ENCODE measurements at regions not wholly inside any gene's neighbourhood (a gene's known extent, or its start where the extent isn't known, plus 50 kb on each side); places are given as distances from the start of the nearest gene placed in this dataset.
"Not testable (repeated sequence)": the region's sequence is repeated elsewhere in the genome, so short reads cannot be mapped to it uniquely, and the experiment has no call there.

DNA sequence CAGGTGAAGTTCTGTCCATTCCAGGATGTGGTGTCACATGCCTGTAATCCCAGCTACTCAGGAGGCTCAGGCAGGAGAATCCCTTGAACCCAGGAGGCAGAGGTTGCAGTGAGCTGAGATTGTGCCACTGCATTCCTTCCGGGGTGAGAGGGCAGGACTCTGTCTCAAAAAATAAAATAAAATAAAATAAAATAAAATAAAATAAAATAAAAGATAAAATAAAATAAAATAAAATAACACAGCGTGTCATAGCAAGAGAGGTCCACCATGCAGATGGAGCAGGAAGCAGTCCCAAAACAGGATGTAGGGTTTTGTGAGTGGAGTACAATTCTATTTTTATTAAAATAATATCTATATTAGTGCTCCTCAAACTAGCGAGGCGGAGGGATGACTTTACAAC, 83.1 kb upstream of the CD82 start:
- DNase-seq: peak in 1 of 10 donors; percentile 10
- intact Hi-C loops (cut with DNase I): not testable (repeated sequence)

- intact Hi-C loops (cut with DNase I): no loop called here
- DNase-seq: peak in 1 of 10 donors; percentile 3
Measured at GRCh38 chr11:44483919-44484610, 81.4 kb upstream of the CD82 start.

DNA sequence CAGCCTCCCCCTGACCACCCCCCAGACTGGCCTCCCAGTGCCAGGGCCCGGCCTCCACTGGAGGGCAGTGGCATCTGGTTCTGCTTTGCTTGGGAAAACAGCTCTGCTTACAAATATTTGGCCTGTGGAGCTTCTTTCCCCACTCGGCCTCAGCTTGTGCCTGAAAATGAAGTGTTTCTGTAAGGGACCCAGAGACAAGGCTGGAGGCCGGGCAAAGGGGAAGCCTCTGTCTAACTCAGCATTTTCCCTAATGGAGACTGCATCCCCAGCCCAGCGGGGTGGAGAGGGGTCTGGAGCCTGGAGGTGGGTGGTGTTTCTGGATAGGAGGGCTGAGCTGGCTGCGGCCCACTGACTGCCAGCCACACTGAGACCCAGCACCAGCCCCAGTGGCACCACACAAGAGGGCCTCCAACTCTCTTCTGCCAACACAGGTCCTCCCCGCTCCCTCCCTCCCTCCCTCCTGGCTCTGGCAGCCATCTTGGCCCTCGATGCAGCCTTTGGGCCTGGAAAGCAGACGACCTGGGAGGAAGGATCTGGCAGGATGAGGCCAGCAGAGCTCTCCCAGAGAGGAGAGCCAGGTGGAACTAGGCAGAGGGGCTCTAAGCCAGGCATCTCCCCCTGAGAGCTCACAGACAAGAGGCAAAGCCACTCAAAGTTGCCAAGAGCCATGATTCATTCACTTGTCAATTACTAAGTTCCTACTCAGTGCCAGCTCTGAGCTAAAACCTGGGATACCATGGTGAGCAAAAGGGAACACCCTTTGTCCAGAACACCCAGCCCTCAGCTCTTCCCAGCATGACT, 77.1 kb upstream of the CD82 start:
- no peak for DNase-seq
- intact Hi-C loops (cut with DNase I): no loop called here

DNA sequence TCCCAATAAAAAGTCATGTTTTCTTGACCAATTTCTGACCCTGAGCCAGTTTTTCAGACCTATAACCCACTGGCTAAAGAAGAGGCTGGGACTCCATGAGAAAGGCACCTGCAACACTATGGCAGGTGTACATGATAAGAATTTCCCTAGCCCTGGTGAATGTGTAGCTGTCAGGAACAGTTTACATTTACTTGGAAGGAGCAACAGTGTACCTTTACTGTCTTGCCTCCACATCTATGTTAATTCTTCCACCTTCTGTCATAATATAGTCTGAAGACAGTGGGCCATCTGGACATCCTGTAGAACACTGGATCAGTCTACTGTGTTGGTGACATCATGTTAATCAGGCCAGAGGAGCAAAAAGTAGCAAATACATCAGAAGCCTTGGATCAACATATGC, 72.1 kb upstream of the CD82 start:
- no peak for DNase-seq
- intact Hi-C loops (cut with DNase I): no loop called here

DNA sequence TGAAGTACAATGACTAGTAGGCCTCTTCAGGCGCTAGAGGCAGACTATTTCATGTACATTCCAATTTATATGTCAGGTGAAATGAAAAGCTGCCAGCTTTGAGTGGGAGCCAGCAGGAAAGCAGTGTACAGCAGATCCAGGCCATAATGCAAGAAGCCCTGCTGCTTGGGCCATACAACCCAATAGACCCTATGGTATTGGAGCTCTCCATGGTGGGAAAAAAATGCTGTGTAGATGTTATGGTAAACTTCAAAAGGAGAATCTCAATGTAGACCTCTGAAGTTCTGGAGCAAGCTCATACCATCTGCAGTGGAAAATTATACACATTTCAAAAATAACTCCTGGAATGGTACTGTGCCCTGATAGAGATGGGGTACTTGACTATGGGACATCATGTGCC, 71.5 kb upstream of the CD82 start:
- DNase-seq: no peak
- intact Hi-C loops (cut with DNase I): no loop called here

DNA sequence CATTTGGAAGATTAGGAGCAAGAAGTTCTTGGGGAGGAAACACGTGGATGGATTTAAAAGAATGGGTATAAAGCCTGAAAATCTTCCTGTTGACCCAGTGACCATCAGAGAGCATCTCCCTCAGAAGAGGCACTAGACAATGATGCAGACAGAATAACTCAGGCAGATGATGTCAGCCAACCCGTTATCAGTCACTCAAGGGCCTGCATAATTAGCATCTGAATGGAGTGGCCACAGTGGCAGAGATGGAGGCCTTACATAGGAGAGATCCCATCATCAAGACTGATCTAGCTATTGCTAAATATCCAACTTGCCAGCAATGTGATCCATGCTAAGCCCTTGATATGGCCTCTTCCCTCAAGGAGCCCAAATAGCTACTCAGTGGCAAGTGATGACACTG, 70.7 kb upstream of the CD82 start:
- intact Hi-C loops (cut with DNase I): no loop called here
- no peak for DNase-seq

GRCh38 chr11:44496391-44496790, 69.1 kb upstream of the CD82 start:
- intact Hi-C loops (cut with DNase I): no loop called here
- DNase-seq: no peak

DNA sequence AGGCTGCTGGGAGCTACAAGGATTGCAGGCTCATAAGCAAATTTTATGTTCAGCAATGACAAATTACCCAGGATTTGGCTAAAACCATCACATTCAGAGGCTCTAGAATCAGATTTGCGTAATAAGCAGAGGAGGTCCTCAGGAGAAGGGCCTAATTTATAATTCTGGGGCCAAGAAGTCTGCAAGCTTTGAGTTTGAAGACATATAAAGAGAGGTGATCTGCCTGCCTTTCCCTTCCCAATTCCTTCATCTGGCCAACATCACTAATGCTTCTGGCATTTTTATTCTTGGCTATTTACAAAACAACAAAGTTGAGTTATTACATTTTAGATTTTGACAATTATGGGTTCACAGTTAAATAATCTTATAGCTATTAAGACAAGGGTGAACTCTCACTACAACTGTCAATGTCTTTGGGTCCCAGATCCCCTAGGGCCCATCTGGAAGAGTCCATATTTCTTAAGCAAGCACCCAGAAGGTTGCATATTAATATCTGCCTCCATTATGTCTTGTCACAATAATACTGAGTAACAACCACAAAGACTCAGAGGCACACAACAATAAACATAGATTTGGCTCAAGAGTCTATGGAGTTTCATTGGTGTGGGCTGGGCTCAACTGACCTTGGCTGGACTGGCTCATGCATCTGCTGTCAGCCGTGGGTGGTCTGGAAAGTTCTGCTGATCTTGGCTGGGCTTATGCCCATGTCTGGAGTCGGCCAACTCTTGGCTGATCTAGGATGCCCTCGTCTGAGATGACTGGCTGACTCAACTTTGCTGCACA, 67.2 kb upstream of the CD82 start:
- no peak for DNase-seq
- intact Hi-C loops (cut with DNase I): no loop called here

GRCh38 chr11:44502506-44502905, 63.0 kb upstream of the CD82 start:
- intact Hi-C loops (cut with DNase I): no loop called here
- no peak for DNase-seq

- intact Hi-C loops (cut with DNase I): no loop called here
- DNase-seq: peak in 1 of 10 donors; percentile 2
Measured at GRCh38 chr11:44505581-44506054, 59.8 kb upstream of the CD82 start.

- intact Hi-C loops (cut with DNase I): no loop called here
- peak in 1 of 10 donors; percentile 31 for DNase-seq
Measured at GRCh38 chr11:44506375-44507016, 59.0 kb upstream of the CD82 start.

- intact Hi-C loops (cut with DNase I): no loop called here
Measured at GRCh38 chr11:44507491-44507890, 58.0 kb upstream of the CD82 start.

DNA sequence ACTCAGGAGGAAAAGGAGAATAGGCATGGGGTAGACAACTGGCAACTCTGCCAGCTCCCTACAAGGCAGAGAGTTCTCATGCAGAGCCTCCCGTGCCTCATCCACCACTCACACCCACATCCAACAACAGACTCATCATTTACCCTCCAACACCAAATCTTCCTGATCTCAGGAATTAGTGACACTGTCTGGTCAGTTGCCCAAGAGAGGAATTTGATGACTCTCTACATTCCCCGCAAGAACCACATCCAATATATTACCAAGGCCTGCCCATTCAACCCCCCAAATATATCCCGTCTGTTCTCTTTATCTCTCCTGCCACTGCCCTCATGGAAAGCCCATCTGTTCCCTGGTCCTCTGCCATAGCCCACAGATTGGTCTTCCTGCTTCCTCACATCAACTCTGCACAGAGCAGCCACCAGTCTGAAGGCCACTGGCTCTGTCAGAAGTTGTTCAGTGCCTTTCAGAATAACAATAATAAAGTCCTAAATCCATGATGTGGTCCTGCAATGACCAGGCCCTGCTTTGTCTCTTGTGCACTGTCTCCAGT, 57.5 kb upstream of the CD82 start:
- intact Hi-C loops (cut with DNase I): no loop called here
- DNase-seq: no peak

More at GRCh38 chr11:44507491-44507890, 58.0 kb upstream of the CD82 start:
- DNase-seq: no peak

GRCh38 chr11:44509296-44509695, 56.2 kb upstream of the CD82 start:
- intact Hi-C loops (cut with DNase I): no loop called here
- DNase-seq: no peak

DNA sequence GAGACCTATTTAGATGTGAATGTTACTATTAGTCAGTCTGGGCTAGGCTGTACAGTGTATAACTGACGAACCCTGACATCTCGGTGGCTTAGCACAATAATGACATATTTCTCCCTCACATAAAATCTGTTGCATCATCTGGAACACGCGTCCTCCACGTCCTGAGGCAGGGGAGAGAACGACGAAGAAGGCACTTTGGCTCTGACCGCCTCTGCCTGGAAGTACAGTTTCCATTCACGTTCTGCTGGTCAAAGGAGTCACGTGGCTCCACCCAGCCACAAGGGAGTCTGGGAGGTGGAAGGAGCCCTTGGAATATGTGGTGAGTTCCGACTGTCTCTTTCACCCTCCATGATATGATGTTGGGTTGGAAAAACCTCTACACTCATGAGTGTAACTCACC, 55.1 kb upstream of the CD82 start:
- intact Hi-C loops (cut with DNase I): no loop called here
- peak in 1 of 10 donors; percentile 59 for DNase-seq

DNA sequence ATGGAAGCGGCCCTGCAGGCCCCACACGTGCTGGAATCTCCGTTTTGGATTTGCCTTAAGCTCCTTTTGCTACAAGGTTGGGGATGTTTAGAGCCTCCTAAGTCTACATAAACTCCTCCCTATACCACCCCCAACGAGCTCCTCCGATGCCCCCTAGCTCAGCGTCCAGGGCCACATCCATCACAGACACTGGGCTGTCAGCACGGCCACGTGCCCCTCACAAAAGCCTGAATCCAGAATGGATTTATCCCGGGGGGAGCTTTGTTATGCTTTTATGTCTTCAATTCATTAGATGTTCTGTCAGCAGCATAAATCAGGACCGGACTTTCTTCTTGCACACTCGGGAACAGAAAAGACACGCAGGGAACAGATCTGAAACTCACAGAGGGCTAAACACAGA, 52.6 kb upstream of the CD82 start:
- intact Hi-C loops (cut with DNase I): no loop called here
- no peak for DNase-seq

GRCh38 chr11:44515048-44515447, 50.4 kb upstream of the CD82 start:
- intact Hi-C loops (cut with DNase I): no loop called here
- peak in 1 of 10 donors; percentile 60 for DNase-seq
